Peyer's patch (tissue), 4 donors: ENCODE measurements at regions not wholly inside any gene's neighbourhood (a gene's known extent, or its start where the extent isn't known, plus 50 kb on each side); places are given as distances from the start of the nearest gene placed in this dataset.
"Not testable (repeated sequence)": the region's sequence is repeated elsewhere in the genome, so short reads cannot be mapped to it uniquely, and the experiment has no call there.

Experiments
- DNase-seq, 3 donors: peaks; one replicate each; pipeline ENCODE4 v3.0.0-alpha.2; 2017 to 2019
- H3K27ac ChIP-seq, 4 donors: fragments of 200-600 bp; sonication (generic); one replicate each; pipeline ENCODE4 v1.5.1; 2016 to 2019
- H3K27me3 ChIP-seq, 2 donors: fragments of 200-600 bp; sonication (generic); one replicate each; pipeline ENCODE4 v1.5.1; 2019
- H3K36me3 ChIP-seq, 3 donors: fragments of 200-600 bp; sonication (generic); one replicate each; pipeline ENCODE4 v1.5.1; 2016 to 2019
- H3K4me1 ChIP-seq, 4 donors: fragments of 200-600 bp; sonication (generic); one replicate each; pipeline ENCODE4 v1.5.1; 2016 to 2019
- H3K4me3 ChIP-seq, 4 donors: fragments of 200-600 bp; sonication (generic); 1 replicate in 3 of 4; 2 replicates in 1 of 4; pipeline ENCODE4 v1.5.1; 2016 to 2019; ENCODE audit warnings: mild to moderate bottlenecking in 1 of 4
- H3K9me3 ChIP-seq, 4 donors: fragments of 200-600 bp; sonication (generic); one replicate each; pipeline ENCODE4 v1.5.1; 2016 to 2019; ENCODE audit warnings: mild to moderate bottlenecking in 1 of 4
- CTCF ChIP-seq, 6 experiments: fragments of 450-650 bp in 4 of 6; fragments of 200-600 bp in 2 of 6; sonication (generic) in 1 of 6; IDR thresholded peaks; one replicate each; pipeline ENCODE4 v1.5.1; 2017 to 2019; ENCODE audit warnings: antibody characterized with exemption in 6 of 6, mild to moderate bottlenecking in 3 of 6, moderate library complexity in 1 of 6
- POLR2A ChIP-seq, 2 donors: fragments of 450-650 bp; IDR thresholded peaks; one replicate each; pipeline ENCODE4 v1.5.1; 2017; ENCODE audit warnings: antibody characterized with exemption in 2 of 2, mild to moderate bottlenecking in 2 of 2, moderate library complexity in 2 of 2

- not testable (repeated sequence) for H3K36me3 ChIP-seq, H3K9me3 ChIP-seq, H3K4me1 ChIP-seq, H3K27ac ChIP-seq, H3K4me3 ChIP-seq, H3K27me3 ChIP-seq, DNase-seq
Measured at GRCh38 chr4:3926271-3926670, 160.1 kb downstream of the ADRA2C start.

- not testable (repeated sequence) for H3K27me3 ChIP-seq, H3K9me3 ChIP-seq, H3K4me1 ChIP-seq, H3K27ac ChIP-seq, H3K4me3 ChIP-seq, H3K36me3 ChIP-seq, DNase-seq
Measured at GRCh38 chr4:3926969-3927755, 161.0 kb downstream of the ADRA2C start.

- H3K36me3 ChIP-seq, H3K27ac ChIP-seq, H3K27me3 ChIP-seq, H3K4me3 ChIP-seq, DNase-seq, H3K4me1 ChIP-seq, H3K9me3 ChIP-seq: not testable (repeated sequence)
Measured at GRCh38 chr4:3929431-3929830, 163.2 kb downstream of the ADRA2C start.

- not testable (repeated sequence) for H3K4me1 ChIP-seq, H3K4me3 ChIP-seq, H3K27ac ChIP-seq, H3K9me3 ChIP-seq, DNase-seq, H3K36me3 ChIP-seq, H3K27me3 ChIP-seq
Measured at GRCh38 chr4:3932734-3933133, 166.5 kb downstream of the ADRA2C start.

- not testable (repeated sequence) for H3K36me3 ChIP-seq, H3K9me3 ChIP-seq, H3K27me3 ChIP-seq, DNase-seq, H3K4me1 ChIP-seq, H3K4me3 ChIP-seq, H3K27ac ChIP-seq
Measured at GRCh38 chr4:3935406-3935805, 169.2 kb downstream of the ADRA2C start.

GRCh38 chr4:3936184-3936583, 170.0 kb downstream of the ADRA2C start:
- Histone ChIP-seq H3K27ac (no peak overlapping the region), H3K4me1 (no peaks in the 10 kb centered on the region), H3K27me3 (no peaks in the 10 kb centered on the region), H3K36me3 (no peaks in the 10 kb centered on the region), H3K4me3 (no peak overlapping the region), H3K9me3 (no peaks in the 10 kb centered on the region)
- TF ChIP-seq CTCF (IDR thresholded peaks at IDR 0.05) (no peak), POLR2A (IDR thresholded peaks at IDR 0.05) (no peak)
- no peak for DNase-seq

GRCh38 chr4:3937849-3938562, 171.8 kb downstream of the ADRA2C start:
- not testable (repeated sequence) for H3K4me1 ChIP-seq, H3K4me3 ChIP-seq, H3K9me3 ChIP-seq, DNase-seq, H3K27me3 ChIP-seq, H3K27ac ChIP-seq, H3K36me3 ChIP-seq

GRCh38 chr4:3938676-3939075, 172.5 kb downstream of the ADRA2C start:
- H3K4me1 ChIP-seq, H3K9me3 ChIP-seq, H3K4me3 ChIP-seq, DNase-seq, H3K27ac ChIP-seq, H3K27me3 ChIP-seq, H3K36me3 ChIP-seq: not testable (repeated sequence)

- H3K27me3 ChIP-seq, DNase-seq, H3K27ac ChIP-seq, H3K36me3 ChIP-seq, H3K9me3 ChIP-seq, H3K4me1 ChIP-seq, H3K4me3 ChIP-seq: not testable (repeated sequence)
Measured at GRCh38 chr4:3939954-3940591, 173.9 kb downstream of the ADRA2C start.

- H3K36me3 ChIP-seq, H3K4me3 ChIP-seq, DNase-seq, H3K27ac ChIP-seq, H3K9me3 ChIP-seq, H3K4me1 ChIP-seq, H3K27me3 ChIP-seq: not testable (repeated sequence)
Measured at GRCh38 chr4:3941735-3942522, 175.7 kb downstream of the ADRA2C start.
